GM12878 (cell line): ENCODE measurements at regions not wholly inside any gene's neighbourhood (a gene's known extent, or its start where the extent isn't known, plus 50 kb on each side); places are given as distances from the start of the nearest gene placed in this dataset.

Experiments used
- BCLAF1 ChIP-seq: fragments of 450-650 bp; IDR thresholded peaks from 2 replicates; pipeline ENCODE4 v1.6.1; 2017; ENCODE audit warnings: antibody characterized with exemption, mild to moderate bottlenecking, moderate library complexity
- CEBPB ChIP-seq, 2 experiments: fragments of 150-350 bp in 1 of 2; IDR thresholded peaks; 2 replicates each; pipeline ENCODE4 v1.6.1; 2012 to 2014; ENCODE audit warnings: low read depth in 2 of 2, low read length in 2 of 2, borderline replicate concordance in 1 of 2, inconsistent platforms in 1 of 2
- EZH2 ChIP-seq: IDR thresholded peaks from 2 replicates; pipeline ENCODE4 v1.6.1; 2012; ENCODE audit warnings: low read depth, mild to moderate bottlenecking, control low read depth, inconsistent platforms, low read length, borderline replicate concordance; ENCODE audit not compliant: control insufficient read depth
- HDAC2 ChIP-seq: fragments of 200-600 bp; sonication (generic); IDR thresholded peaks from 2 replicates; pipeline ENCODE4 v1.6.1; 2017
- IRF3 ChIP-seq: fragments of 450-650 bp; IDR thresholded peaks from 2 replicates; pipeline ENCODE4 v1.6.1; 2014; ENCODE audit warnings: mild to moderate bottlenecking
- JUNB ChIP-seq: IDR thresholded peaks from 2 replicates; pipeline ENCODE4 v1.6.1; 2016; ENCODE audit warnings: antibody characterized with exemption, mild to moderate bottlenecking
- KDM1A ChIP-seq: fragments of 200-600 bp; sonication (generic); IDR thresholded peaks from 2 replicates; pipeline ENCODE4 v1.6.1; 2016; ENCODE audit warnings: borderline replicate concordance
- LARP7 ChIP-seq: fragments of 450-650 bp; IDR thresholded peaks from 2 replicates; pipeline ENCODE4 v1.6.1; 2017; ENCODE audit warnings: mild to moderate bottlenecking
- MTA3 ChIP-seq: IDR thresholded peaks from 2 replicates; pipeline ENCODE4 v1.6.1; 2012; ENCODE audit warnings: low read length, inconsistent platforms, borderline replicate concordance
- NFXL1 ChIP-seq: fragments of 450-650 bp; IDR thresholded peaks from 2 replicates; pipeline ENCODE4 v1.6.1; 2017; ENCODE audit warnings: antibody characterized with exemption, mild to moderate bottlenecking, borderline replicate concordance
- NRF1 ChIP-seq: conservative IDR thresholded peaks from 2 replicates; pipeline ENCODE4 v1.6.1; 2011; ENCODE audit warnings: mild to moderate bottlenecking, low read depth, low read length, improper control_type of control experiment
- PRDM15 ChIP-seq: fragments of 450-650 bp; formaldehyde crosslinking; IDR thresholded peaks from 2 replicates; pipeline ENCODE4 v1.4.0; 2020; ENCODE audit warnings: mild to moderate bottlenecking, moderate library complexity
- ZBTB40 ChIP-seq: fragments of 450-650 bp; IDR thresholded peaks from 2 replicates; pipeline ENCODE4 v1.6.1; 2016; ENCODE audit warnings: mild to moderate bottlenecking, moderate library complexity, borderline replicate concordance

GRCh38 chr12:93166541-93167307 lies 211.0 kb upstream of the NUDT4 start (continued):
- no peak for TF ChIP-seq IRF3
- peak; percentile 36 for TF ChIP-seq JUNB
- no peak for TF ChIP-seq EZH2
- TF ChIP-seq ZBTB40: no peak
- TF ChIP-seq MTA3: 0 out of 2 replicates have a peak, but pooled peaks have one; percentile 67
- TF ChIP-seq HDAC2: 0 out of 2 replicates have a peak, but pooled peaks have one; percentile 47
- TF ChIP-seq KDM1A: no peak
- no peak for TF ChIP-seq PRDM15 (CRISPR knock-in tag)
- TF ChIP-seq CEBPB (IDR thresholded peaks at IDR 0.05; ENCODE audit: borderline replicate concordance in 1 of 2, low read depth in 2 of 2, low read length in 2 of 2): no peak
- TF ChIP-seq NFXL1: no peak
- TF ChIP-seq BCLAF1: no peak
- TF ChIP-seq LARP7: no peak
- TF ChIP-seq NRF1: no peak
